ENCODE measurements at regions not wholly inside any gene's neighbourhood (a gene's known extent, or its start where the extent isn't known, plus 50 kb on each side); places are given as distances from the start of the nearest gene placed in this dataset.
"Not testable (repeated sequence)": the region's sequence is repeated elsewhere in the genome, so short reads cannot be mapped to it uniquely, and the experiment has no call there.

GRCh38 chr21:31609081-31609480 is 50.4 kb upstream of the SOD1 start:
- DNase-seq: no peak

GRCh38 chr21:31607791-31608190 is 51.7 kb upstream of the SOD1 start:
- no peak for DNase-seq

GRCh38 chr21:31606081-31606874 is 53.2 kb upstream of the SOD1 start:
- DNase-seq: no peak

GRCh38 chr21:31604591-31605190 is 54.8 kb upstream of the SOD1 start:
- peak; percentile 59 for DNase-seq

GRCh38 chr21:31599563-31599962 is 59.9 kb upstream of the SOD1 start:
- DNase-seq: no peak

- DNase-seq: no peak
These were observed 60.5 kb upstream of the SOD1 start for GRCh38 chr21:31599013-31599412.

GRCh38 chr21:31597683-31598082 is 61.8 kb upstream of the SOD1 start:
- no peak for DNase-seq

GRCh38 chr21:31596055-31596454 is 63.4 kb upstream of the SOD1 start:
- no peak for DNase-seq

GRCh38 chr21:31594726-31595125 is 64.8 kb upstream of the SOD1 start:
- no peak for DNase-seq

GRCh38 chr21:31594279-31594678 is 65.2 kb upstream of the SOD1 start:
- DNase-seq: no peak

GRCh38 chr21:31592963-31593560 is 66.4 kb upstream of the SOD1 start:
- no peak for DNase-seq

- no peak for DNase-seq
These were observed 67.0 kb upstream of the SOD1 start for GRCh38 chr21:31592516-31592915.

GRCh38 chr21:31589820-31590219 is 69.7 kb upstream of the SOD1 start:
- no peak for DNase-seq

- DNase-seq: no peak
These were observed 73.4 kb upstream of the SOD1 start for GRCh38 chr21:31586118-31586517.

GRCh38 chr21:31583937-31584336 is 75.6 kb upstream of the SOD1 start:
- not testable (repeated sequence) for DNase-seq

GRCh38 chr21:31583498-31583897 is 76.0 kb upstream of the SOD1 start:
- no peak for DNase-seq

- peak; percentile 76 for DNase-seq
These were observed 78.6 kb upstream of the SOD1 start for GRCh38 chr21:31580866-31581276.

- DNase-seq: no peak
These were observed 82.2 kb upstream of the SOD1 start for GRCh38 chr21:31577271-31577670.

GRCh38 chr21:31576428-31576827 is 83.1 kb upstream of the SOD1 start:
- no peak for DNase-seq

- no peak for DNase-seq
These were observed 86.3 kb upstream of the SOD1 start for GRCh38 chr21:31573217-31573616.

- no peak for DNase-seq
These were observed 87.6 kb upstream of the SOD1 start for GRCh38 chr21:31571879-31572278.

- no peak for DNase-seq
These were observed 88.5 kb upstream of the SOD1 start for GRCh38 chr21:31570824-31571566.

- DNase-seq: no peak
These were observed 92.9 kb upstream of the SOD1 start for GRCh38 chr21:31566611-31567010.

- no peak for DNase-seq
These were observed 93.4 kb upstream of the SOD1 start for GRCh38 chr21:31566064-31566463.

Measured in NCI-H510A treated with DMSO at 0.1 percent for 48 hours (cell line).